Ovary (tissue), 7 donors: ENCODE measurements at regions not wholly inside any gene's neighbourhood (a gene's known extent, or its start where the extent isn't known, plus 50 kb on each side); places are given as distances from the start of the nearest gene placed in this dataset.
"Not testable (repeated sequence)": the region's sequence is repeated elsewhere in the genome, so short reads cannot be mapped to it uniquely, and the experiment has no call there.

ENCODE experiments used
- DNase-seq, 5 donors: peaks; one replicate each; pipeline ENCODE4 v3.0.0-alpha.2; 2019 to 2020
- H3K27ac ChIP-seq, 2 donors: fragments of 200-600 bp; one replicate each; pipeline versions ENCODE4 v1.5.1 to v1.8.0; 2019 to 2022
- H3K27me3 ChIP-seq: fragments of 200-600 bp; one replicate; pipeline ENCODE4 v1.8.0; 2022
- H3K36me3 ChIP-seq: fragments of 200-600 bp; sonication (generic); one replicate; pipeline ENCODE4 v1.5.1; 2019
- H3K4me1 ChIP-seq: one replicate; pipeline ENCODE4 v1.8.1; 2013; ENCODE audit warnings: mild to moderate bottlenecking, moderate library complexity; ENCODE audit not compliant: insufficient read depth
- H3K4me3 ChIP-seq: fragments of 200-600 bp; sonication (generic); one replicate; pipeline ENCODE4 v1.5.1; 2017
- H3K9me3 ChIP-seq, 2 donors: fragments of 200-600 bp in 1 of 2; sonication (generic) in 1 of 2; one replicate each; pipeline versions ENCODE4 v1.5.1 to v1.8.1; 2013 to 2019; ENCODE audit warnings: mild to moderate bottlenecking in 1 of 2, moderate library complexity in 1 of 2
- EP300 ChIP-seq: sonication (generic); formaldehyde crosslinking; IDR thresholded peaks from one replicate; pipeline ENCODE4 v1.6.1; 2017; ENCODE audit warnings: antibody characterized with exemption
- POLR2A ChIP-seq: fragments of 450-650 bp; IDR thresholded peaks from one replicate; pipeline ENCODE4 v1.6.1; 2017; ENCODE audit warnings: antibody characterized with exemption, mild to moderate bottlenecking, moderate library complexity
- WGBS, 3 donors: extraction: QIAGEN DNeasy Blood & Tissue Kit in 1 of 3; methylation state at CpG; one replicate each; pipeline versions ENCODE4 v1.1.5 to v1.1.7; 2013 to 2017; 5-methylcytosine and 5-hydroxymethylcytosine counted together
- intact Hi-C, 4 donors: fragments of 100-400 bp; cut with DNase I; formaldehyde crosslinking; loops; one replicate each; pipeline versions ENCODE4 v1.11.0 to v1.15.1; 2022 to 2023
- TF ChIP-seq, protein P1 (sequence below), 3 donors: fragments of 450-650 bp in 2 of 3; fragments of 200-600 bp in 1 of 3; IDR thresholded peaks; one replicate each; pipeline versions ENCODE4 v1.5.1 to v1.8.0; 2016 to 2022; ENCODE audit warnings: antibody characterized with exemption in 3 of 3, mild to moderate bottlenecking in 1 of 3
- donor health status: DM: no; HTN: no; CAD: no; lungs with moderate emphysema.
- donor health status: DM: no; HTN: no; CAD: no.
- donor health status: Bipolar disorder and iron deficiency.
- donor health status: DM: no; HTN: no; CAD: no.
- donor health status: DM: yes; HTN: yes; CAD: no.

DNA sequence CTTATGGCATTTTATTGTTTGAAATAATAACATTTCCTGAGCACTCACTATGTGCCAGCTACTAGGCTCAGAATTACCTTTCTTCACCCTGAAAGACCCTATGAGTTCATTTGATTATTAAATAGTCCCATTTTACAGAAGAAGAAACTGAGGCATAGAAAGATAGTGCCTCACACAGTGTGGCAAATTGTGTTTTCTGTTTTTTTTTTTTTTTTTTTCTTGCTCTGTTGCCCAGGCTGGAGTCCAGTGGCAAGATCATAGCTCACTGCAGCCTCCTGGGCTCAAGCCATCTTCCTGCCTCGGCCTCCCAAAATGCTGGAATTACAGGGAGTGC, 59.7 kb upstream of the PTPN1 start:
- Histone ChIP-seq H3K4me3 (no peak overlapping the region), H3K36me3 (no peaks in the 10 kb centered on the region), H3K27me3 (no peaks in the 10 kb centered on the region), H3K4me1 (peaks cover 6% of the 10 kb centered on the region), H3K9me3 (no peaks in the 10 kb centered on the region), H3K27ac (no peak overlapping the region)
- WGBS, 3 donors = 69 to 72% (median 69%) methylated on average over 1 of the region's 1 CpG
- TF ChIP-seq POLR2A = no peak
- TF ChIP-seq, protein P1, sequence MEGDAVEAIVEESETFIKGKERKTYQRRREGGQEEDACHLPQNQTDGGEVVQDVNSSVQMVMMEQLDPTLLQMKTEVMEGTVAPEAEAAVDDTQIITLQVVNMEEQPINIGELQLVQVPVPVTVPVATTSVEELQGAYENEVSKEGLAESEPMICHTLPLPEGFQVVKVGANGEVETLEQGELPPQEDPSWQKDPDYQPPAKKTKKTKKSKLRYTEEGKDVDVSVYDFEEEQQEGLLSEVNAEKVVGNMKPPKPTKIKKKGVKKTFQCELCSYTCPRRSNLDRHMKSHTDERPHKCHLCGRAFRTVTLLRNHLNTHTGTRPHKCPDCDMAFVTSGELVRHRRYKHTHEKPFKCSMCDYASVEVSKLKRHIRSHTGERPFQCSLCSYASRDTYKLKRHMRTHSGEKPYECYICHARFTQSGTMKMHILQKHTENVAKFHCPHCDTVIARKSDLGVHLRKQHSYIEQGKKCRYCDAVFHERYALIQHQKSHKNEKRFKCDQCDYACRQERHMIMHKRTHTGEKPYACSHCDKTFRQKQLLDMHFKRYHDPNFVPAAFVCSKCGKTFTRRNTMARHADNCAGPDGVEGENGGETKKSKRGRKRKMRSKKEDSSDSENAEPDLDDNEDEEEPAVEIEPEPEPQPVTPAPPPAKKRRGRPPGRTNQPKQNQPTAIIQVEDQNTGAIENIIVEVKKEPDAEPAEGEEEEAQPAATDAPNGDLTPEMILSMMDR (IDR thresholded peaks at IDR 0.05) = no peak
- TF ChIP-seq EP300 = no peak
- no peak for DNase-seq
- intact Hi-C loops = loop anchor here in 1 of 4 donors (10.0 kb wide), 1 partner anchor 136 kb away; no protein-coding TSS in a partner anchor

GRCh38 chr20:50450881-50451752, 59.1 kb upstream of the PTPN1 start:
- Histone ChIP-seq H3K4me1 (peaks cover 6% of the 10 kb centered on the region), H3K27me3 (no peaks in the 10 kb centered on the region), H3K4me3 (peak overlapping the region; percentile 6), H3K36me3 (no peaks in the 10 kb centered on the region), H3K27ac (peak overlapping the region; percentile 39 to 46), H3K9me3 (no peaks in the 10 kb centered on the region)
- 30 to 34% (median 33%) methylated on average over 19 of the region's 19 CpGs for WGBS, 3 donors
- intact Hi-C loops = loop anchor here in 1 of 4 donors (10.0 kb wide), 1 partner anchor 136 kb away; no protein-coding TSS in a partner anchor
- TF ChIP-seq EP300 = no peak
- no peak for TF ChIP-seq POLR2A
- TF ChIP-seq, protein P1 (IDR thresholded peaks at IDR 0.05) = no peak
- peak in 3 of 5 donors; percentile 51 to 68 (median 55) for DNase-seq

GRCh38 chr20:50451792-50452425, 58.3 kb upstream of the PTPN1 start:
- intact Hi-C loops = loop anchor here in 1 of 4 donors (10.0 kb wide), 1 partner anchor 137 kb away; no protein-coding TSS in a partner anchor
- not testable (repeated sequence) for H3K9me3 ChIP-seq, H3K4me3 ChIP-seq

GRCh38 chr20:50453533-50454244, 56.5 kb upstream of the PTPN1 start:
- no peak for DNase-seq
- TF ChIP-seq EP300 = no peak
- TF ChIP-seq, protein P1 (IDR thresholded peaks at IDR 0.05) = no peak
- TF ChIP-seq POLR2A = no peak
- H3K9me3 ChIP-seq = no peaks in the 10 kb centered on the region
- intact Hi-C loops = loop anchor here in 1 of 4 donors (10.0 kb wide), 1 partner anchor 139 kb away; no protein-coding TSS in a partner anchor
- H3K27ac ChIP-seq = no peak overlapping the region
- no peak overlapping the region for H3K4me3 ChIP-seq
- 86 to 92% (median 88%) methylated on average over 6 of the region's 6 CpGs for WGBS, 3 donors
- H3K27me3 ChIP-seq = no peaks in the 10 kb centered on the region
- no peaks in the 10 kb centered on the region for H3K36me3 ChIP-seq
- peaks cover 6% of the 10 kb centered on the region for H3K4me1 ChIP-seq

More at GRCh38 chr20:50451792-50452425, 58.3 kb upstream of the PTPN1 start:
- H3K27me3 ChIP-seq, H3K4me1 ChIP-seq, DNase-seq, H3K36me3 ChIP-seq: not testable (repeated sequence)
- 71 to 79% (median 77%) methylated on average over 9 of the region's 9 CpGs for WGBS, 3 donors
- H3K27ac ChIP-seq = peak overlapping the region in 1 of 2 donors; percentile 29

- not testable (repeated sequence) for H3K27ac ChIP-seq, H3K9me3 ChIP-seq, H3K27me3 ChIP-seq, H3K4me1 ChIP-seq, H3K36me3 ChIP-seq, DNase-seq, H3K4me3 ChIP-seq
- intact Hi-C loops = loop anchor here in 1 of 4 donors (10.0 kb wide), 1 partner anchor 140 kb away; no protein-coding TSS in a partner anchor
- WGBS, 3 donors = 90 to 93% (median 92%) methylated on average over 5 of the region's 5 CpGs
Measured at GRCh38 chr20:50455245-50455644, 54.9 kb upstream of the PTPN1 start.
